Smooth muscle cell (in vitro differentiated cells): ENCODE measurements at regions not wholly inside any gene's neighbourhood (a gene's known extent, or its start where the extent isn't known, plus 50 kb on each side); places are given as distances from the start of the nearest gene placed in this dataset.

Experiments used
- DNase-seq: peaks from one replicate; lab custom pipeline; 2025; ENCODE audit not compliant: unreplicated experiment; lab: John Stamatoyannopoulos, UW
- H2AFZ ChIP-seq: fragments of 200-600 bp; sonication (generic); 2 replicates; pipeline ENCODE4 v1.6.0; 2016; ENCODE audit warnings: antibody characterized with exemption, low read depth, mild to moderate bottlenecking
- H3F3A ChIP-seq: fragments of 200-600 bp; sonication (generic); 2 replicates; pipeline ENCODE4 v1.6.0; 2017; ENCODE audit warnings: antibody characterized with exemption, low read depth
- H3K27ac ChIP-seq: fragments of 200-600 bp; sonication (generic); 2 replicates; pipeline ENCODE4 v1.5.1; 2016; ENCODE audit warnings: low read depth, mild to moderate bottlenecking
- H3K27me3 ChIP-seq: fragments of 200-600 bp; sonication (generic); 2 replicates; pipeline ENCODE4 v1.6.1; 2016; ENCODE audit warnings: low read depth, mild to moderate bottlenecking
- H3K36me3 ChIP-seq: fragments of 200-600 bp; sonication (generic); 2 replicates; pipeline ENCODE4 v1.5.1; 2016; ENCODE audit warnings: low read depth
- H3K4me1 ChIP-seq: fragments of 200-600 bp; sonication (generic); 2 replicates; pipeline ENCODE4 v1.5.1; 2016; ENCODE audit warnings: low read depth
- H3K4me2 ChIP-seq: fragments of 200-600 bp; sonication (generic); 2 replicates; pipeline ENCODE4 v1.6.0; 2016; ENCODE audit warnings: mild to moderate bottlenecking
- H3K4me3 ChIP-seq: fragments of 200-600 bp; sonication (generic); 2 replicates; pipeline ENCODE4 v1.5.1; 2016; ENCODE audit warnings: mild to moderate bottlenecking
- H3K79me2 ChIP-seq: fragments of 200-600 bp; sonication (generic); 2 replicates; pipeline ENCODE4 v1.6.0; 2016; ENCODE audit warnings: low read depth, mild to moderate bottlenecking
- H3K9ac ChIP-seq: fragments of 200-600 bp; sonication (generic); 2 replicates; pipeline ENCODE4 v1.6.0; 2016; ENCODE audit warnings: low read depth
- H3K9me3 ChIP-seq: fragments of 200-600 bp; sonication (generic); replicated peaks from 2 replicates; pipeline ENCODE4 v1.5.1; 2016; ENCODE audit warnings: low read depth
- H4K20me1 ChIP-seq: fragments of 200-600 bp; sonication (generic); 2 replicates; pipeline ENCODE4 v1.6.0; 2016; ENCODE audit warnings: low read depth
- CTCF ChIP-seq: fragments of 200-600 bp; sonication (generic); IDR thresholded peaks from 2 replicates; pipeline ENCODE4 v1.5.1; 2017; ENCODE audit warnings: borderline replicate concordance, mild to moderate bottlenecking, antibody characterized with exemption; ENCODE audit not compliant: insufficient read depth, poor library complexity, severe bottlenecking
- WGBS: methylation state at CpG from one replicate; pipeline ENCODE4 v1.1.7; 2016; ENCODE audit warnings: low lambda C conversion rate; 5-methylcytosine and 5-hydroxymethylcytosine counted together

GRCh38 chr5:60360355-60360754, 339.6 kb downstream of the DEPDC1B start:
- no peaks in the 10 kb centered on the region for H3K27me3 ChIP-seq
- no peaks in the 10 kb centered on the region for H3F3A ChIP-seq
- H3K79me2 ChIP-seq = no peaks in the 10 kb centered on the region
- DNase-seq = no peak
- no peaks in the 10 kb centered on the region for H4K20me1 ChIP-seq
- H2AFZ ChIP-seq = no peak overlapping the region
- H3K4me2 ChIP-seq = peak overlapping the region; percentile 20
- 17% methylated on average over 3 of the region's 3 CpGs for WGBS
- H3K9ac ChIP-seq = no peak overlapping the region
- no peak overlapping the region for H3K4me3 ChIP-seq
- no peaks in the 10 kb centered on the region for H3K36me3 ChIP-seq
- no peak overlapping the region for H3K27ac ChIP-seq
- H3K9me3 ChIP-seq = no peaks in the 10 kb centered on the region
- TF ChIP-seq CTCF = no peak
- peaks cover 8% of the 10 kb centered on the region for H3K4me1 ChIP-seq

GRCh38 chr5:60357302-60357701, 342.7 kb downstream of the DEPDC1B start:
- no peak for TF ChIP-seq CTCF
- no peaks in the 10 kb centered on the region for H3F3A ChIP-seq
- no peaks in the 10 kb centered on the region for H3K36me3 ChIP-seq
- H4K20me1 ChIP-seq = no peaks in the 10 kb centered on the region
- H3K27ac ChIP-seq = no peak overlapping the region
- H3K27me3 ChIP-seq = no peaks in the 10 kb centered on the region
- H3K9ac ChIP-seq = no peak overlapping the region
- no peak overlapping the region for H3K4me2 ChIP-seq
- peaks cover 8% of the 10 kb centered on the region for H3K4me1 ChIP-seq
- no peaks in the 10 kb centered on the region for H3K9me3 ChIP-seq
- no peaks in the 10 kb centered on the region for H3K79me2 ChIP-seq
- no peak overlapping the region for H3K4me3 ChIP-seq
- no peak for DNase-seq
- no peak overlapping the region for H2AFZ ChIP-seq

- H2AFZ ChIP-seq = no peak overlapping the region
- no peaks in the 10 kb centered on the region for H3K9me3 ChIP-seq
- no peak for DNase-seq
- no peaks in the 10 kb centered on the region for H3K36me3 ChIP-seq
- TF ChIP-seq CTCF = no peak
- H3K79me2 ChIP-seq = no peaks in the 10 kb centered on the region
- no peak overlapping the region for H3K9ac ChIP-seq
- H3F3A ChIP-seq = no peaks in the 10 kb centered on the region
- 86% methylated on average over 2 of the region's 2 CpGs for WGBS
- no peak overlapping the region for H3K4me3 ChIP-seq
- H4K20me1 ChIP-seq = no peaks in the 10 kb centered on the region
- peaks cover 4% of the 10 kb centered on the region for H3K4me1 ChIP-seq
- H3K4me2 ChIP-seq = no peak overlapping the region
- no peak overlapping the region for H3K27ac ChIP-seq
- no peaks in the 10 kb centered on the region for H3K27me3 ChIP-seq
Measured at GRCh38 chr5:60356745-60357144, 343.2 kb downstream of the DEPDC1B start.

GRCh38 chr5:60355181-60355580, 344.8 kb downstream of the DEPDC1B start:
- Histone ChIP-seq H3K4me2 (no peak overlapping the region), H3K9me3 (no peaks in the 10 kb centered on the region), H3K36me3 (no peaks in the 10 kb centered on the region), H3K4me3 (no peak overlapping the region), H3K9ac (no peak overlapping the region), H3K79me2 (no peaks in the 10 kb centered on the region), H3K4me1 (no peaks in the 10 kb centered on the region), H4K20me1 (no peaks in the 10 kb centered on the region), H3K27me3 (no peaks in the 10 kb centered on the region), H2AFZ (no peak overlapping the region), H3K27ac (no peak overlapping the region), H3F3A (no peaks in the 10 kb centered on the region)
- no peak for DNase-seq
- no peak for TF ChIP-seq CTCF
